HG03159 (cell line): ENCODE measurements at regions not wholly inside any gene's neighbourhood (a gene's known extent, or its start where the extent isn't known, plus 50 kb on each side); places are given as distances from the start of the nearest gene placed in this dataset.
"Not testable (repeated sequence)": the region's sequence is repeated elsewhere in the genome, so short reads cannot be mapped to it uniquely, and the experiment has no call there.

Experiments
- ATAC-seq: cut with Tn5 transposase; IDR thresholded peaks from one replicate; pipeline ENCODE4 v1.9.1; 2021; ENCODE audit warnings: mild to moderate bottlenecking, moderate library complexity; ENCODE audit not compliant: unreplicated experiment

DNA sequence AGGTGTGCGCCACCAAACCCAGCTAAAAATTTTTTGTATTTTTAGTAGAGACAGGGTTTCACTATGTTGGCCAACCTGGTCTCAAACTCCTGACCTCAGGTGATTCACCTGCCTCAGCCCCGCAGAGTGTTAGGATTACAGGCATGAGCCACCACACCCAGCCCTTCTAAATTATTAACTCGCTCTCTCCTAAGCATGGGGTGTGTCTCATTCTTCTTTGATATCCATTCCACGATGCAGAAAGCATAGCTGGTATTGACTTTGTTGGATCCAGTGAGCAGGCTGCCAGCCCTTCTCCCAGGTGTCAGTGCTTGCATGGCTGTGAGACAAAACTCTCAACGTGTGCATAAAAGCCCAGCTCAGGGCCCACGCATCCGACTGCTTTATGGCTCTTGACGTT, 254.1 kb upstream of the PFKP start:
- ATAC-seq, result no peak

- ATAC-seq, result no peak
Measured at GRCh38 chr10:2812631-2813030, 254.7 kb upstream of the PFKP start.

GRCh38 chr10:2800178-2800577, 267.2 kb upstream of the PFKP start:
- no peak for ATAC-seq

GRCh38 chr10:2798336-2799022, 268.9 kb upstream of the PFKP start:
- ATAC-seq, result no peak

GRCh38 chr10:2791774-2792443, 275.4 kb upstream of the PFKP start:
- ATAC-seq, result peak; percentile 77

DNA sequence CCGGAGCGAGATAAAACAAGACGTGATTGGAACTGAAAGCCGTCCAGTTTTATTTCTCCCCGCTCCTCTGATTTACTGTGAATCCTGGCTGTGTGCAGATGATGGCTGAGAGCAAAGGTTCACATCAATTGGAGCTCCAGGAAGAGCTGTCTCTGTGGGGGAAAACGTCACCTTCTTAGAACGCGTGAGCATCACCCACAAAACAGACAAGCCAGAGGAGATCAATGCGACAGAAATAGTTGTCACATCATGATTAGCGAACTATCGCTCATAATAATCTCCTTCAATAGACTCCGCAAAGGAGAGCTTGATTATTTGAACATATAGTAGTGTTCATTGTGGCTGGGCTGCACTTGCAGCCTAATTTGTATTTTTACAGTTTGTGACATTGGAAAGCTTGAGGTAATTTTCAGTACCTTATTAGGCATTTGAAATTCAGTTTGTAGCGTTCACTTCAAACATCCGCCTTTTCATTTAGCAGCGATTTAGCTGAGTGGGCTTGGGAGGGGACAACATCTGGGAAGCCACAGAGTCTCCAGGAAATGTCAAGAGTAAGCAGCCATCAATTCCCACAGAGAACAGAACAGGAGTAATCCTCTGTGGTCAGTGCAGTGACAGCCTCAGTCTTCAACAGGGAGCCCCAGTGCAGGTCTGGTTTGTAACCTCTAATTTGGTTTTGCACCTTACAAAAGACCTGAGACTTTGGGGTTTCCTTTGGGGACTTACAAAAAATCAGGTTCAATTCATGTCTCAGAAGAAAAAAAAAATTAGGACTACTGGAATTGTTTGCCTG, 276.8 kb upstream of the PFKP start:
- ATAC-seq, result no peak

- no peak for ATAC-seq
Measured at GRCh38 chr10:2786251-2786650, 281.1 kb upstream of the PFKP start.

DNA sequence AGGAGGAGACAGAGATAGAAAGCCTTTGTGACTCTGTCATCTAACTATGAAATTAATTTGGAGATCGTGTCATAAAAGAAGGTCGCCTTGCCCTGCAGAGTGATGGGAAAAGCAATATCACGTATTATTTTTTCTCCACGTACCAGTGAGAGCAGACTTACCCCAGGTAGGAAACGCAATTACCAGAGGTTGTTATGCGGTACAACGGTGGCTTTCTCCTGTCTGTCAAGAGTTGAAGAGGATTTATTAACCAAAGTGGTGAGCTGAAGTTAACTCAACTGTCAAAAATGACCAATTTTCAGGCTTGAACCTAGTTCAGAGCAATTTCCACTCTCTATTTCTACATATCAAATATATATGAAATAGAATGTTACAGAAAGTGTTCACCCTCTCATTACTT, 282.6 kb upstream of the PFKP start:
- ATAC-seq, result no peak

DNA sequence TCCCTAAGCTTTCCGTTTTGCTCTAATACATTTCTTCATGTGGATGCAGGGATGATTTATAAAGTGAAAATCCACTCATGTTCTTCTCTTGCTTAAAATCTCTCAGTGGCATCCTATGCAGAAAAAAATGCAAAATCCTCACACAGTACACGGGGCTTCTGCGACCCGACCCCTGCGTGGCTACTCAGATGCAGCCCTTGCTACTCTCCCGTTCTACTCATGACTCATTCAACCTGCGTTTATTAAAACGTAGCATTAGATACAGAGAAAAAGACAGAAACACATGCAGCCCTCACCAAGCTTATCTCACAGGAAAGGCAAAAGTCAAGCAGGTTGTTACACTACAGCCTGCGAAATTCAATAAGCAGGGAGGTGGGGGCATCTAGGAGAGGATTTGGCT, 284.4 kb upstream of the PFKP start:
- ATAC-seq, result no peak

GRCh38 chr10:2782265-2782664, 285.1 kb upstream of the PFKP start:
- no peak for ATAC-seq

GRCh38 chr10:2777666-2778355, 289.5 kb upstream of the PFKP start:
- ATAC-seq, result no peak

GRCh38 chr10:2772816-2773631, 294.3 kb upstream of the PFKP start:
- no peak for ATAC-seq

DNA sequence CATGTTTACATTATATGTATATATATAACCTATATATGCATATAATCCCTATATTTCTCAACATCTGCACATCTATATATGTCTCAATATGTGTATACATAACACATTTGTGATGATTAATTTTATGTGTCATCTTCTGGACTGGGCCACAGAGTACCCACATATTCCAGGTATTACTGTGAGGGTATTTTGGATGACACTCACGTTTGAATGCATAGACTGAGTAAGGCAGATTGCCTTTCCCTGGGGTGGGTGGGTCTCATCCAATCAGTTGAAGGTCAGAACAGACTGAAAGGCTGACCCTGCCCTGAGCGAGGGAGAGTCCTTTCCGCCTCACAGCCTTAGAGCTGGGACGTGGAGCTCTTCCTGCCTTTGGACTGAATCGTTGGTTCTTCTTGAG, 295.2 kb upstream of the PFKP start:
- ATAC-seq, result no peak

- ATAC-seq, result not testable (repeated sequence)
Measured at GRCh38 chr10:2767293-2767692, 300.1 kb upstream of the PFKP start.

- ATAC-seq, result no peak
Measured at GRCh38 chr10:2761971-2762370, 305.4 kb upstream of the PFKP start.

GRCh38 chr10:2761311-2761710, 306.0 kb upstream of the PFKP start:
- ATAC-seq, result no peak

GRCh38 chr10:2760736-2761135, 306.6 kb upstream of the PFKP start:
- no peak for ATAC-seq

DNA sequence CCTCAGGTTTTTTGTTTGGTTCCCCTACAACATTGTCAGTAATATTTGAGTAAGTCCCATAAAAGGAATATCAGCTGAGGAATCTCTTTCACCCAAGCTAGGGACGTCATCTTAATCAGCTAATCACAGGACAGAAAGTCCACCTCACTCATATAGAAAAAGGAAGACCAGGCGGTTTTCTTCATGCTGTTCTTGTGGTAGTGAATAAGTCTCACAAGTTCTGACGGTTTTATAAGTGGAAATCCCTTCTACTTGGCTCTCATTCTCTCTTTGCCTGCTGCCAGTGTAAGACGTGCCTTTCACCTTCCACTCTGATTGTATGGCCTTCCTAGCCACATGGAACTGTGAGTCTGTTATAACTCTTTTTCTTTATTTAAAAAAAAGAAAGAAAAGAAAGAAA, 308.1 kb upstream of the PFKP start:
- no peak for ATAC-seq

DNA sequence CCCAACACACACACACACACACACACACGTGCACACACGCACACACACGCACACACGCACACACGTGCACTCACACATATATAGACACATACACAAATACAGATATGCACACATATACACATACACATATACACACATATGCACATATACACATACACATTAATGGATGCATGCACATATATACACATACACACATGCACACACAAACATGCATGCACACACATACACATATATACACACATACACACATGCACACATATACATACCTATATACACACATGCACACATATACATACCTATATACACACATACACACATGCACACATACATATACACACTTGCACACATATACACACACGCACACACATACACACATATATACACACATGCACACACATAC, 312.4 kb upstream of the PFKP start:
- no peak for ATAC-seq

- no peak for ATAC-seq
Measured at GRCh38 chr10:2748287-2748686, 319.1 kb upstream of the PFKP start.

- no peak for ATAC-seq
Measured at GRCh38 chr10:2746638-2747037, 320.7 kb upstream of the PFKP start.
